ENCODE measurements at regions not wholly inside any gene's neighbourhood (a gene's known extent, or its start where the extent isn't known, plus 50 kb on each side); places are given as distances from the start of the nearest gene placed in this dataset.

GRCh38 chr1:234750922-234751627, 141.1 kb upstream of the IRF2BP2 start (continued):
- TF ChIP-seq ZNF318 (IDR thresholded peaks at IDR 0.05; ENCODE audit: borderline replicate concordance in 1 of 2, low read depth in 1 of 2) (no peak), ZNF212 (CRISPR knock-in tag; IDR thresholded peaks at IDR 0.05) (no peak), BRD9 (IDR thresholded peaks at IDR 0.05; ENCODE audit: low read depth, partially characterized antibody) (no peak), ARID1B (IDR thresholded peaks at IDR 0.05) (peak; percentile 87), EHMT2 (IDR thresholded peaks at IDR 0.05) (no peak), ZFP36 (IDR thresholded peaks at IDR 0.05; ENCODE audit: low read depth, low read length, partially characterized antibody) (no peak), SFPQ (IDR thresholded peaks at IDR 0.05; ENCODE audit: low read depth, low read length) (no peak), SP2 (IDR thresholded peaks at IDR 0.05; ENCODE audit: extremely low read depth, low read depth, low read length, poor library complexity, severe bottlenecking) (no peak), ZNF224 (CRISPR knock-in tag; IDR thresholded peaks at IDR 0.05) (no peak), RERE (CRISPR knock-in tag; IDR thresholded peaks at IDR 0.05; ENCODE audit: borderline replicate concordance) (no peak), CTBP1 (IDR thresholded peaks at IDR 0.05; ENCODE audit: borderline replicate concordance) (no peak)

All from K562 (cell line).